ENCODE measurements at regions not wholly inside any gene's neighbourhood (a gene's known extent, or its start where the extent isn't known, plus 50 kb on each side); places are given as distances from the start of the nearest gene placed in this dataset.

DNA sequence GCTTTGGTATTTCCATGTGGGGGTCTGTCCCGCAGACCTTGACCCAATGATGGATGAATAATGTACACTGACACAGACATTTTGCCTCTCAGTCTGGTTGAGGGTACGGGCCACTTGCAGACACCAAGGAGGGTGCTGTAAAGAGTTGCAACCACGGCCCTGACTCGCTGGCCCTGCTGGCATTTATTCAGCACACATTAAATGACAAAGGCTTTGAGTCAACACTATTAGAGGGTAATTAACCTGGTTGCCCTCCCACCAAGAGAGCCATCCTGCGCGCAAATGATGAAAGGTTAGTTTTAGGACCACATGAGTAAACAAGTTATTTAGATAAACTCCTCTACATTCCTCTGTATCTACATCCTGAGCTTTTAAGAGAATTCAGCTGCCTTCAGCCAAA, 308.9 kb upstream of the MMS22L start:
- TF ChIP-seq EZH2 (IDR thresholded peaks at IDR 0.05; ENCODE audit: insufficient read depth, poor library complexity, severe bottlenecking): no peak
- no peak for TF ChIP-seq EZH2phosphoT487 (IDR thresholded peaks at IDR 0.05; ENCODE audit: insufficient read depth, low read depth)

Data from GM23248 (cell line).